ENCODE measurements at regions not wholly inside any gene's neighbourhood (a gene's known extent, or its start where the extent isn't known, plus 50 kb on each side); places are given as distances from the start of the nearest gene placed in this dataset.

- TF ChIP-seq CTCF (IDR thresholded peaks at IDR 0.05): no peak
Observed at GRCh38 chr6:97864826-97865225, 581.8 kb upstream of the MMS22L start.

GRCh38 chr6:97865612-97866011 is 582.6 kb upstream of the MMS22L start:
- TF ChIP-seq CTCF (IDR thresholded peaks at IDR 0.05): no peak

GRCh38 chr6:97866616-97867015 is 583.6 kb upstream of the MMS22L start:
- no peak for TF ChIP-seq CTCF (IDR thresholded peaks at IDR 0.05)

- TF ChIP-seq CTCF (IDR thresholded peaks at IDR 0.05): no peak
Observed at GRCh38 chr6:97867177-97867576, 584.2 kb upstream of the MMS22L start.

GRCh38 chr6:97870273-97870672 is 587.3 kb upstream of the MMS22L start:
- no peak for TF ChIP-seq CTCF (IDR thresholded peaks at IDR 0.05)

- TF ChIP-seq CTCF (IDR thresholded peaks at IDR 0.05): no peak
Observed at GRCh38 chr6:97876711-97877110, 593.7 kb upstream of the MMS22L start.

- TF ChIP-seq CTCF (IDR thresholded peaks at IDR 0.05): no peak
Observed at GRCh38 chr6:97882755-97883154, 599.7 kb upstream of the MMS22L start.

- no peak for TF ChIP-seq CTCF (IDR thresholded peaks at IDR 0.05)
Observed at GRCh38 chr6:97885325-97885724, 602.3 kb upstream of the MMS22L start.
